Inflammatory macrophage treated with lipopolysaccharide for 4 hours (primary cell): ENCODE measurements at regions not wholly inside any gene's neighbourhood (a gene's known extent, or its start where the extent isn't known, plus 50 kb on each side); places are given as distances from the start of the nearest gene placed in this dataset.

Experiments
- DNase-seq: peaks from one replicate; pipeline ENCODE4 v3.0.0-alpha.2; 2020

- no peak for DNase-seq
Observed at GRCh38 chr6:165985281-165985805, 182.3 kb downstream of the TBXT start.

DNA sequence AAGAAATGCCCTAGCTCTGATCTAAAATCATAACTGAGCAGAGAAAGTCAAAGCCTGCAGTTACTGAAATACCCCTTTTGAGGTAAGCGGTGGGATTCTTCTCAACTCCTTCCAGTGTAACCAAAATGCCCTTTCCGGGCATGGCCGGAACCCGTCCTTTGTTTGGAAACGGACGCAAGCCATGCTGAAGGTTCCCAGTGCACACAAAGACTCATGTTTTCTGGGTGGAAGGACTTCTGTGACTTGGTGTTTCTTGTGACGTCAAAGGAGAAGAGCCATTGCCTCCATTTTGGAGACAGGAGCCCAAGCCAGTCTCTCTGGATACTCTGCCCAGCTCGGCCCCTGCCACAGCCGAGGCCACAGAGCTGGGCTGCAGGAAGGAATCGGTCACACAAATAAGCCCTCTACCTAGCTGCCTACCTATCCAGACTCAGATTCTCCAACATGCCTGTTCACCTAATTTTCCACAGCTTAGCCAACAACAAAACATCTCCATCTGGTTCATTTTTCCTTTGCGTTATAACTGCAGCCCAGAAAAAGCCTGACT lies 182.8 kb downstream of the TBXT start:
- no peak for DNase-seq

- DNase-seq: no peak
Observed at GRCh38 chr6:165983112-165984072, 184.3 kb downstream of the TBXT start.

DNA sequence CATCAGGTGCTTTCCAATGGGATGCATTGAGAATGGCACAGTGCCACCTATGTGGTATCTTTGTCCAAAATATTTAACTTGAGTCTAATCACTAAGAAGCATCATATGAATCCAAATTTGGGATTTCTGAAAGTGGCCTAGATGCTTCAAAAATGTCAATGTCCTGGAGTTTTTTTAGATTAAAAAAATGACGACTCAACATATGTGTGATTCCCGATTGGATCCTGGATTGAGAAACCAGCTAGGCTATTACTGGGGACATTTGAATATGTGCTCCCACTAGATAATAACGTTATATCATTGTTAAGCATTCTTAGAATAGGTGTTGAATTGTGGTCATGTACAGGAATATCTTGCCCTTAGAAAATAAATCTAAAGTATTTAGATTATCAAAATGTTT lies 189.2 kb downstream of the TBXT start:
- DNase-seq: no peak

GRCh38 chr6:165976684-165977083 lies 191.0 kb downstream of the TBXT start:
- no peak for DNase-seq

GRCh38 chr6:165974817-165975216 lies 192.8 kb downstream of the TBXT start:
- no peak for DNase-seq

DNA sequence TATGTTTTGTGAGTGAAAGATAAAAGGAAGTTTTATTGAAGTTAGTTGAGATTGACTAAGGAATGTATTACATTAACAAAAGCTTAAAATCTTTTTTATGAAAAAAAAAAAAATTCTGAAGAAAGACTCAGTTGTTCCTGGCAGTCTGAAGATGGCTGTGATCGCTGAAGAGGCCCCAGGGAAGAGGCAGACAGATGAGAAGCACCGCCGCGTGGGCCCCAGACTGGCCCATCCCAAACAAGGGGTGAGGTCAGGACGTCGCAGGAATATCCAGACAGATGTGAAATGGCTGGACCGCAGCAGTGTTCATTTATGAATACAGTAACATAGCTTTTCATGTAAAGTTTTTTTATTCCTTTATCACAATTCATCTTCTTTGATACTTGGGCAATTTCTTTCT lies 194.2 kb downstream of the TBXT start:
- DNase-seq: no peak

GRCh38 chr6:165972139-165972802 lies 195.4 kb downstream of the TBXT start:
- DNase-seq: no peak

DNA sequence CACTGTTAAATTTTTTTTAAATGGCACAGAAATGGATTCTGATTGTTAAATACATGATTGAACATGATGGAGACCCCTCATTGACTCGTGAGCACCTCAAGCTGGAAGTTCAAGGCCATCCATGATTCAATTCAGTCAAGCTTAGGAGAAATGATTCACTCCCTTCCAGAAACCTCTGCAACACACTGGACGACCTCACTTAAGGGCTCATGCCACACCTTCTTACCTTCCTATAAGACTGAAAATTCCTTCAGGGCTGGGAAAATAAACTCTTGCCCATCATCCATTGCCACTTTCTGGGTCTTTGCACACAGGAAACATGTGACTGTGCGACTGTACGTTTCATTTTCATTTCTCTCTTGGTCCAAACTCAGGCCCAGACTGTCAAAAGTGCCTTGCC lies 196.4 kb downstream of the TBXT start:
- no peak for DNase-seq

DNA sequence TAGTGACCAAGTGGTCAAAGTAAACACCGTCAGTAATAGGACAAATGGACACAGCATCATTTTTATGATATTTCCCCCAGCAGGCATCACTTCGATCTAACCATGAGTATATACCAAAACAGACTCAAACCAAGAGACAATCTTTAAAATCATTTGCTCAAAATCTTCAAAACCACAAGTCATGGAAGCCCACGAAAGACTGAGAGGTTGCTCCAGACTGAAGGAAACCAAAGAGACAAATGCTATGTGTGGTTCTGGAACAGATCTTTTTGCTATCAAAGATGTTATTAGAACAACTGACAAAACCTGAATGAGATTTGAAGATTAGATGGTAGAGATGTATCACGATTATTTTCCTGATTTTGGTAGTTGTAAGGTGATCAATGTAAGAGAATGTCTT lies 197.7 kb downstream of the TBXT start:
- no peak for DNase-seq

DNA sequence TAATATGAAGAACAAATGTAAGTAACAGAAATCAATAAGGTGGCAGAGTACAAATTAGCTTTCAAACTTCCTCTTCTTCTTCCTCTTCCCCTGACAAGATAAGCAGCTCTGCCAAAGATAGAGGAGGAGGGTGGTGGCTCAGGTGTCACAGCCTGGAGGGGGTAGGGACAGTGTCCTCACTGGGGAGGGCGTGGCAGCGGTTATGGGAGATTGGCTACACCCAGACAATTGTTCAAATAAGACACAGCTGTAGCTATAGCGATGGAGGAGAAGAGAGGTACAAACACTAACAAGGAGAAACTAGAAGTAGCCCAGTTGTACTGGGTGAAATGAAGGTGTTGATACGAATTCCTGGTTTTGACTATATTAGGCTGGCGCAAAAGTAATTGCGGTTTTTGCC lies 198.5 kb downstream of the TBXT start:
- DNase-seq: no peak

- no peak for DNase-seq
Observed at GRCh38 chr6:165968408-165968807, 199.2 kb downstream of the TBXT start.

- DNase-seq: no peak
Observed at GRCh38 chr6:165967810-165968407, 199.7 kb downstream of the TBXT start.

DNA sequence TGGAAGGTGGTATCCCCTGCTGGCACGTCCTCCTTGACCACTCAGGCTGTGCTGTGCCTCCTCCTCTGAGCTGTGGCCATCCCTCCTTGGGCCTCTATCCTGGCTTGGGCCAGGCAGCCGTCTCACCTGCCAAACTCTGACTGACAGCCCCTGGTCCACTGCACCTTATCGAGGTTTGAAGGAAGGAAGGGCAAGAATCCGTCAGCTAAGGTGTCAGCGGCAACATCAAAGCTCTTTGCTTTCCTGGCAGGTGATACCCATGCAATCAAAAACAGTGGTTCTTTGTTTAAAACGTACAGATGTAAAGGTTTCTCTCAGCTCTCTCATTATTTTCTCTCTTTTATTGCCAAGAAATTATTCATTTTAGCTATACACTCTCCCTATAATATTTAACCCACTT lies 203.9 kb downstream of the TBXT start:
- no peak for DNase-seq

- no peak for DNase-seq
Observed at GRCh38 chr6:165962366-165962765, 205.3 kb downstream of the TBXT start.

GRCh38 chr6:165961233-165961632 lies 206.4 kb downstream of the TBXT start:
- no peak for DNase-seq

DNA sequence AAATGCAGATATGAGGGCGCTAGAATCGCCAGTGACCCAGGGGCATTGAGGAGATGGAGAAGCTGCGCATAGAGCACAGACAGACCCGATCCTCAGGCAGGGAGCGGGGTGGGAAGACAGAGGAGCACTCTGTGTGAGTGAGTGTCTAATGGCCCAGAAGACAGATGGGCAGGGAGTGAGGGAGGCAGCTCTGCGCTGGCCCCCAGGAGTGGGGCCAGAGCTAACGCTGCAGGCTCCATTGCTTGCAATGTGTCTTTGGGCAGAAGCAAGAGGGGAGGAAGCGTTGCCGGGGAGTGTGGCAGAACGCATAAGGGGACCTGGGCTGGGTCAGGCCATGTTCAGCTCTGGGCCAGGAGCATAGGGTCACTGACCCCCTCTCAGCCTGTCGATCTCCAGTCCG lies 207.0 kb downstream of the TBXT start:
- DNase-seq: no peak

DNA sequence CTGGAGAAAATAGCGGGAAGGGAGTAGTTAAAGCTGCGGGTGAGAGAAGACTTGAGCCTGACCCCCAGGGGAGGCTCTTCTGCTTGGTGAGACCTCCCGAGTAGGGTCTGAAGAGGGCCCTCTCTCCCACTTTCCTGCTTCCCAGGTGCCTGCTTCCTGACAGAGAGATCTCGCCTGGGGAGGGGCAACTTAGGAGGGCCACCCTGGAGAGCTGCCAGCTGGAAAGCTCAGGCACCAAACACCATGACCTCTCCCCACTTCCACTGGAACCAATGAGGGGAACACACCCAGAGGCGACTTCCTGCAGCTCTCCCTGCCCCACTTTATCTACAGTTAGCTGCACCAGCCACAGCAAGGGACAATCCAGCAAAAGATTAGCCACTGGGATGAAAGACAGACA lies 208.0 kb downstream of the TBXT start:
- DNase-seq: no peak

DNA sequence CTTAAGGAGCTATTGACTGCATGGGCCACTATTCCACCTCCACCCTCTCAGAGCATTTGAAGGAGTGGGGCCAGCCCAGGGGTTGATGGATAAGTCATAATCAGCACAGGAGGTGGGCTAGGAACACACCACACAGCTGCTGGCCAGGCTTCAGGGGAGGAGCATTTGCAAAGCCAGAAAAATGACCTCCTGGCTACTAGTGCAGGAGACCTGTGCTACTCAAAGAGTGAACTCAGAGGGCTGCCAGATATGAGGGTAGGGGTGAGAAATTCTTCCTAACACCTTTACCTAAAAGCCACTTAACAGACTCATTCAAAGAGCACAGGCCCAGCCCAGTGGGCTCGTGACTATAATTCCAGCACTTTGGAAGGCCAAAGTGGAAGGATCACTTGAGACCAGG lies 210.8 kb downstream of the TBXT start:
- DNase-seq: no peak

GRCh38 chr6:165952514-165952913 lies 215.1 kb downstream of the TBXT start:
- no peak for DNase-seq

DNA sequence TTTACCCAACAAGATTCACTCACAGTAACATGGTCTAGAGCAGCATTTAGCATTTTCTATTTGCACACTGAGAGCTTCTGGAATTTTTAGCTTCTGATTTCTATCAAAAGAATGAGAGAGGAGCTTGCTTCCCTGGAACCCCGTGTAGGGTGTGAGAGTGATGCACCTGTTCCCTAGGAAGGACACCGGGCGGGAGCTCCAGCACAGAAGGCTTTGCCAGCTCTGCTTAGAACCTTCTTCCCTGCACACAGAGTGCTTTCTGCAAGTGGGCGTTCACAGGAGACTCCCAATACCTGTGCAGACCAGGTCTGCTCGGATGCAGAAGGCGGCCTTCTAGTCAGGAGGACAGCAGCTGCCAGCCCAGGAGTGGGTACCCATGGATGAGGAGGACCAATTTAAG lies 217.3 kb downstream of the TBXT start:
- no peak for DNase-seq

GRCh38 chr6:165949324-165949723 lies 218.3 kb downstream of the TBXT start:
- no peak for DNase-seq

DNA sequence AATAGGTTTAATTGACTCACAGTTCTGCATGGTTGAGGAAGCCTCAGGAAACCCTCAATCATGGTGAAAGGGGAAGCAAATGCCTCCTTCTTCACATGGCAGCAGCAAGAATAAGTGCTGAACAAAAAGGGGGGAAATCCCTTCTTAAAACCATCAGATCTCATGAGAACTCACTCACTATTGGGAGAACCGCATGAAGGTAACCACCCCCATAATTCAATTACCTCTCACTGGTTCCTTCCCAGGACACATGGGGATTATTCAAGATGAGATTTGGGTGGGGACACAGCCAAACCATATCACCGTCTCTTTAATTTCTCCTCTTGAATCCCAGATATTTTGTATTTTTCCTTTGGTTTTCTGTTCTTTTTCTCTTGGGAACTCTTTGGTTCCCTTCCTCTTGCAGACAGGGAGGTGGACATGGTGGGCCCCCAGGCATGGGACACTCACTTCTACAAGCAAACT lies 223.6 kb downstream of the TBXT start:
- no peak for DNase-seq
